ENCODE measurements at regions not wholly inside any gene's neighbourhood (a gene's known extent, or its start where the extent isn't known, plus 50 kb on each side); places are given as distances from the start of the nearest gene placed in this dataset.

DNA sequence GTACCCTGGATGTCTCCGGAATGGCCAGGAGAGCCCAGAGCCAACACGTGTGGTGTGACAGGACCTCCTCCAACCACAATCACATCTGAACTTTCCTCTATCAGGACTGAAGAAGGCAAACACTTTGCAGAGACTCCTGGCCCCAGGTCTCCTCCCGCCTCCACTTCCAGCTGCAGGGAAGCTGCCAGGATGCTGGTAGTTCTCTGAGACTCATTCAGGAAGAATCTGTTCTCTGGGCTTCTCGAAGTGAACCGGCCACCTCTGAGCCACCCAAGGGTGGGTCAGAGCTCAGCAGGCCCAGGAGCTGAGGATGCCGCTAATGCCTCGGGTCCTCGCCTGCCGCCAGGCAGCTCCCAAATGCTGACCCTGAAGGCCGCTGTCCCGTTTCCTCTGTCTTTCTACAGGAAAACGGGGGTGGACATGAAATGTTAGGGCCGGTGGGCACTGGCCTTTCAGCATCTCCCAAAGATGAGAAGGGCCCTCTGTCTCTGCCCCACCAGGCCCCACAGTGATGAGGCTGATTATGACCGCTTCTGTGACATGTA lies 789.9 kb downstream of the BRD1 start:
- H4K20me1 ChIP-seq (ENCODE audit: low read depth, low read length), result no peaks in the 10 kb centered on the region
- no peak overlapping the region for H3K9ac ChIP-seq (ENCODE audit: low read length)
- H3K9me3 ChIP-seq (ENCODE audit: insufficient read depth, low read length), result no peaks in the 10 kb centered on the region
- H3K27me3 ChIP-seq (ENCODE audit: low read length), result no peaks in the 10 kb centered on the region
- no peak overlapping the region for H3K27ac ChIP-seq (ENCODE audit: low read depth, low read length)
- TF ChIP-seq EZH2phosphoT487 (conservative IDR thresholded peaks at IDR 0.05; ENCODE audit: low read length), result no peak
- TF ChIP-seq, protein P1, sequence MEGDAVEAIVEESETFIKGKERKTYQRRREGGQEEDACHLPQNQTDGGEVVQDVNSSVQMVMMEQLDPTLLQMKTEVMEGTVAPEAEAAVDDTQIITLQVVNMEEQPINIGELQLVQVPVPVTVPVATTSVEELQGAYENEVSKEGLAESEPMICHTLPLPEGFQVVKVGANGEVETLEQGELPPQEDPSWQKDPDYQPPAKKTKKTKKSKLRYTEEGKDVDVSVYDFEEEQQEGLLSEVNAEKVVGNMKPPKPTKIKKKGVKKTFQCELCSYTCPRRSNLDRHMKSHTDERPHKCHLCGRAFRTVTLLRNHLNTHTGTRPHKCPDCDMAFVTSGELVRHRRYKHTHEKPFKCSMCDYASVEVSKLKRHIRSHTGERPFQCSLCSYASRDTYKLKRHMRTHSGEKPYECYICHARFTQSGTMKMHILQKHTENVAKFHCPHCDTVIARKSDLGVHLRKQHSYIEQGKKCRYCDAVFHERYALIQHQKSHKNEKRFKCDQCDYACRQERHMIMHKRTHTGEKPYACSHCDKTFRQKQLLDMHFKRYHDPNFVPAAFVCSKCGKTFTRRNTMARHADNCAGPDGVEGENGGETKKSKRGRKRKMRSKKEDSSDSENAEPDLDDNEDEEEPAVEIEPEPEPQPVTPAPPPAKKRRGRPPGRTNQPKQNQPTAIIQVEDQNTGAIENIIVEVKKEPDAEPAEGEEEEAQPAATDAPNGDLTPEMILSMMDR (IDR thresholded peaks at IDR 0.05; ENCODE audit: insufficient read depth, low read length, poor library complexity, severe bottlenecking), result no peak
- H3K4me3 ChIP-seq (ENCODE audit: insufficient read depth, low read length, poor library complexity, severe bottlenecking), result no peak overlapping the region
- no peaks in the 10 kb centered on the region for H3F3A ChIP-seq (ENCODE audit: insufficient read depth)
- H3K36me3 ChIP-seq (ENCODE audit: low read length), result no peaks in the 10 kb centered on the region
- no peak overlapping the region for H2AFZ ChIP-seq (ENCODE audit: low read depth, low read length, severe bottlenecking)
- H3K4me2 ChIP-seq (ENCODE audit: low read depth, low read length, poor library complexity, severe bottlenecking), result no peak overlapping the region
- no peaks in the 10 kb centered on the region for H3K9me2 ChIP-seq (replicated peaks; ENCODE audit: insufficient read depth, low read length)
- H3K79me2 ChIP-seq (ENCODE audit: insufficient read depth, low read length), result no peaks in the 10 kb centered on the region

DNA sequence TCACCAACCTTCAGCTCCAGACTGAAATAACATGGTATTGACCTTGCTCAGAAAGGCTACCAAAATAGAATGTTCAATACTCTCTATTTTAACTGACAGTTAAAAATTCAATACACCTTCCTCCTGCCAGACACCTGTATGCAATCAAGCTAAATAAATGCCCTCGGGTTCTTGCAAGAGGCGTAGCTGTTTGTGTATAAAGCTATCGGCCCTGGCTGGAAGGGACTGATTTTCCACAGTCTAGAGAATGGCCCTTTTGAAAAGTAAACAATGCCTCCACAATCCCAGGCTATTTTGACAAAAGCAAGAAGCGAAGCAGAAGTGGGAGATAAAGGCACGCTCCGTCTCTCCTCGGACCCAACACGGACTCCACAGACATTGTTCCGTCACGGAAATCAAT lies 791.2 kb downstream of the BRD1 start:
- H3K4me3 ChIP-seq (ENCODE audit: insufficient read depth, low read length, poor library complexity, severe bottlenecking), result no peak overlapping the region
- H3K36me3 ChIP-seq (ENCODE audit: low read length), result no peaks in the 10 kb centered on the region
- H3K27ac ChIP-seq (ENCODE audit: low read depth, low read length), result no peak overlapping the region
- H3K79me2 ChIP-seq (ENCODE audit: insufficient read depth, low read length), result no peaks in the 10 kb centered on the region
- no peak for TF ChIP-seq EZH2phosphoT487 (conservative IDR thresholded peaks at IDR 0.05; ENCODE audit: low read length)
- TF ChIP-seq, protein P1 (IDR thresholded peaks at IDR 0.05; ENCODE audit: insufficient read depth, low read length, poor library complexity, severe bottlenecking), result no peak
- no peaks in the 10 kb centered on the region for H3F3A ChIP-seq (ENCODE audit: insufficient read depth)
- no peaks in the 10 kb centered on the region for H4K20me1 ChIP-seq (ENCODE audit: low read depth, low read length)
- no peaks in the 10 kb centered on the region for H3K27me3 ChIP-seq (ENCODE audit: low read length)
- no peak overlapping the region for H3K9ac ChIP-seq (ENCODE audit: low read length)
- no peaks in the 10 kb centered on the region for H3K9me2 ChIP-seq (replicated peaks; ENCODE audit: insufficient read depth, low read length)
- H3K9me3 ChIP-seq (ENCODE audit: insufficient read depth, low read length), result no peaks in the 10 kb centered on the region
- no peak overlapping the region for H3K4me2 ChIP-seq (ENCODE audit: low read depth, low read length, poor library complexity, severe bottlenecking)
- H2AFZ ChIP-seq (ENCODE audit: low read depth, low read length, severe bottlenecking), result no peak overlapping the region

DNA sequence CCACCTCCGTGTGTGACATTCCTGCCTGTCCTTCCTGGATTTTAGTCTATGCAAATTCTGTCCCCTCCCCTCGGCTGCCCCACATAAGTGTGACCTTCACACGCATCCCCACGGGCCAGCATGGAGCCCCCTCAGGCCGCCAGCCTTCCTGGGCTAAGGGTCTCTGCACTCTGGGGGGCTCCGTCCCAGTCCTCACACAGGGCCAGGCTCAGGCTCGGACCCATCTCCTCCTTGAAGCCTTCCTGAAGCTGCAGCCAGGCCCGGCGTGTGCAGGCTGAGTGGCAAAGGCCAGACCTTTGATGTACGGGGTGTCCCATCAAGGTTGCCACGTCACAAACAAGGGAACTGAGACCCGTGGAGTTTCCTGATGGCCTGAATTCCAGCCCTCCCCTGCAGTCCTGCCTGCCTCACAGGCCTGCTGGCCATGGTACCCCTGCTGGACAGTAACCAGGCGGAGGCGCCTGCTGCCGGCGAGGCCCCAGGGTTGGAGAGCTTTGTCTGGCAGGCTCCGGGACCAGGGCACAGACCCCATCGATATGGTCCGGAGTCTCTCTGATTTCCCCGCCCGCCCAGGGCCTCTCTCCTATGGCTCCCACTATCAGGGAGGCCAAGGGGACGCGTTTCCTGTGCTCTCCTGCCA lies 791.7 kb downstream of the BRD1 start:
- no peaks in the 10 kb centered on the region for H3K9me3 ChIP-seq (ENCODE audit: insufficient read depth, low read length)
- no peaks in the 10 kb centered on the region for H3F3A ChIP-seq (ENCODE audit: insufficient read depth)

More for the DNA sequence above, 791.7 kb downstream of the BRD1 start:
- Histone ChIP-seq H3K79me2 (ENCODE audit: insufficient read depth, low read length) (no peaks in the 10 kb centered on the region), H3K36me3 (ENCODE audit: low read length) (no peaks in the 10 kb centered on the region), H3K27ac (ENCODE audit: low read depth, low read length) (no peak overlapping the region), H2AFZ (ENCODE audit: low read depth, low read length, severe bottlenecking) (no peak overlapping the region), H4K20me1 (ENCODE audit: low read depth, low read length) (no peaks in the 10 kb centered on the region), H3K4me2 (ENCODE audit: low read depth, low read length, poor library complexity, severe bottlenecking) (no peak overlapping the region), H3K9ac (ENCODE audit: low read length) (no peak overlapping the region), H3K4me3 (ENCODE audit: insufficient read depth, low read length, poor library complexity, severe bottlenecking) (no peak overlapping the region), H3K27me3 (ENCODE audit: low read length) (no peaks in the 10 kb centered on the region), H3K9me2 (replicated peaks; ENCODE audit: insufficient read depth, low read length) (no peaks in the 10 kb centered on the region)
- TF ChIP-seq EZH2phosphoT487 (conservative IDR thresholded peaks at IDR 0.05; ENCODE audit: low read length), result no peak
- TF ChIP-seq, protein P1 (IDR thresholded peaks at IDR 0.05; ENCODE audit: insufficient read depth, low read length, poor library complexity, severe bottlenecking), result no peak
